HepG2 (cell line): ENCODE measurements at regions not wholly inside any gene's neighbourhood (a gene's known extent, or its start where the extent isn't known, plus 50 kb on each side); places are given as distances from the start of the nearest gene placed in this dataset.

Experiments
- AKAP8 ChIP-seq: sonication (generic); formaldehyde crosslinking; IDR thresholded peaks from 2 replicates; pipeline ENCODE4 v1.5.1; 2020; ENCODE audit warnings: mild to moderate bottlenecking, missing genetic modification reagents
- HMGA1 ChIP-seq: sonication (generic); formaldehyde crosslinking; conservative IDR thresholded peaks from 2 replicates; pipeline ENCODE4 v1.4.0; 2020; ENCODE audit warnings: missing genetic modification reagents
- HMGXB3 ChIP-seq: sonication (generic); formaldehyde crosslinking; IDR thresholded peaks from 2 replicates; pipeline ENCODE4 v1.4.0; 2020; ENCODE audit warnings: missing genetic modification reagents, borderline replicate concordance
- MAFF ChIP-seq: IDR thresholded peaks from 2 replicates; pipeline ENCODE4 v1.6.1; 2011; ENCODE audit warnings: low read depth, low read length, improper control_type of control experiment
- NFATC3 ChIP-seq: sonication (generic); formaldehyde crosslinking; IDR thresholded peaks from 2 replicates; pipeline ENCODE4 v1.5.1; 2020; ENCODE audit warnings: mild to moderate bottlenecking, missing genetic modification reagents
- NFE2L2 ChIP-seq: fragments of 150-350 bp; IDR thresholded peaks from 2 replicates; pipeline ENCODE4 v1.6.1; 2014; ENCODE audit warnings: low read length
- NR1H2 ChIP-seq: sonication (generic); formaldehyde crosslinking; IDR thresholded peaks from 2 replicates; pipeline ENCODE4 v1.8.1; 2022; ENCODE audit warnings: low read depth, missing genetic modification reagents, borderline replicate concordance
- SMAD3 ChIP-seq: sonication (generic); formaldehyde crosslinking; IDR thresholded peaks from 2 replicates; pipeline ENCODE4 v1.4.0; 2020; ENCODE audit warnings: missing genetic modification reagents
- SMYD3 ChIP-seq: sonication (generic); formaldehyde crosslinking; IDR thresholded peaks from 2 replicates; pipeline ENCODE4 v1.8.1; 2023; ENCODE audit warnings: mild to moderate bottlenecking, missing genetic modification reagents
- STAT5B ChIP-seq: sonication (generic); formaldehyde crosslinking; IDR thresholded peaks from 2 replicates; pipeline ENCODE4 v1.4.0; 2020; ENCODE audit warnings: missing genetic modification reagents
- TRIM24 ChIP-seq: sonication (generic); formaldehyde crosslinking; IDR thresholded peaks from 2 replicates; pipeline ENCODE4 v1.8.0; 2022; ENCODE audit warnings: mild to moderate bottlenecking, missing genetic modification reagents
- TSC22D2 ChIP-seq: sonication (generic); formaldehyde crosslinking; IDR thresholded peaks from 2 replicates; pipeline ENCODE4 v1.5.1; 2020; ENCODE audit warnings: missing genetic modification reagents, mild to moderate bottlenecking, borderline replicate concordance
- ZFP41 ChIP-seq: sonication (generic); formaldehyde crosslinking; IDR thresholded peaks from 2 replicates; pipeline ENCODE4 v1.4.0; 2020; ENCODE audit warnings: mild to moderate bottlenecking, missing genetic modification reagents, borderline replicate concordance
- ZNF530 ChIP-seq: sonication (generic); formaldehyde crosslinking; IDR thresholded peaks from 2 replicates; pipeline ENCODE4 v1.5.0; 2020; ENCODE audit warnings: low read depth, mild to moderate bottlenecking, missing genetic modification reagents
- ZNF552 ChIP-seq: sonication (generic); formaldehyde crosslinking; IDR thresholded peaks from 2 replicates; pipeline ENCODE4 v1.9.0; 2022; ENCODE audit warnings: missing genetic modification reagents, mild to moderate bottlenecking, borderline replicate concordance
- ZNF619 ChIP-seq: sonication (generic); formaldehyde crosslinking; IDR thresholded peaks from 2 replicates; pipeline ENCODE4 v1.4.0; 2020; ENCODE audit warnings: mild to moderate bottlenecking, missing genetic modification reagents
- ZSCAN25 ChIP-seq: sonication (generic); formaldehyde crosslinking; IDR thresholded peaks from 2 replicates; pipeline ENCODE4 v1.8.0; 2022; ENCODE audit warnings: mild to moderate bottlenecking, missing genetic modification reagents
- TF ChIP-seq, protein P1 (sequence below): sonication (generic); formaldehyde crosslinking; IDR thresholded peaks from 2 replicates; pipeline ENCODE4 v1.4.0; 2020; ENCODE audit warnings: mild to moderate bottlenecking, missing genetic modification reagents
- TF ChIP-seq, protein P2 (sequence below): sonication (generic); formaldehyde crosslinking; IDR thresholded peaks from 2 replicates; pipeline ENCODE4 v1.9.0; 2021; ENCODE audit warnings: missing genetic modification reagents, borderline replicate concordance
- TF ChIP-seq, protein P3 (sequence below): sonication (generic); formaldehyde crosslinking; IDR thresholded peaks from 2 replicates; pipeline ENCODE4 v1.4.0; 2020; ENCODE audit warnings: missing genetic modification reagents
- TF ChIP-seq, protein P4 (sequence below): sonication (generic); formaldehyde crosslinking; IDR thresholded peaks from 2 replicates; pipeline ENCODE4 v1.8.0; 2023; ENCODE audit warnings: mild to moderate bottlenecking, missing genetic modification reagents

DNA sequence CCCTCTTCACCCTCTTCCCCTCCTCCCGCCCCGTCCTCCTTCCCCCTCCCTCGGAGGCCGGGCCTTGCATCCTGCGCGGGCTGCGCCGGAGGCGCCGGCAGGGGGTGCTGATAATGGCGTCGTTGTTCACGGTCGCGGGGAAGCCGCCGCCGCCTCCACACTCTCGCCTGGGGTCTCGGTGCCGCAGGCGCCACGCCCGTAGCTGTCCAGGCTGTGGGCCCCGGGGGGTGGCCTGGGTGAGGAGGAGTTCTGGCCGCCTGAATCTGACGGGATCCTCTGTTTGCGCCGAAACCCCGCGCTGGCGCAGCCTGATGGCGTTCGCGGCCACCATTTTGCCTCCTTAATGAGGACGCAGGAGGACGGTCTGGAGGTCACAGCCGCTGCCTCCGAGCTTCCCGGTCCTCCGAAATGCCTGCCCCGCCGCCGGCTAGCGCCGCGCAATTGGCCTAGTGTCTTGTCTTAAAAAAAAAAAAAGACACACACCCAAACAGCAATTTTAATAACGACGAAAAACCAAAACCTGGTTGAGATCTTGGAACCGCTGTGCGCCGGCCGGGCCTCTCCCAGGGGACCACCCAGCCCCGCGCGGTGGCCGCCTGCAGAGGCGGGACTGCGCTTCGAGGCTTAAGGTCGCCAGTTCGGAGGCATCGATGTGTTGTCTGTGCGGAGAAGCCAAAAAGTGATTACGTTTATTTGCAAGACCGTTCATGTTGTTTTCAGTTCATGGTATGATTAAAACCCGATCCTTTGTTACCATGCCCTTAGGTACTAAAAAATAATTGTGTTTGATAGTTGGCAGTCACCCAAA, 106.6 kb upstream of the HNRNPU start (continued):
- TF ChIP-seq HMGXB3 (no peak), MAFF (no peak), NFATC3 (CRISPR knock-in tag) (no peak), ZFP41 (CRISPR knock-in tag) (no peak), TSC22D2 (CRISPR knock-in tag) (peak; percentile 85; the same call in 1 of the 2 replicates), NFE2L2 (no peak; the same call in 1 of the 2 replicates), STAT5B (peak; percentile 67; the same call in 1 of the 2 replicates), ZNF619 (CRISPR knock-in tag) (no peak), ZNF530 (CRISPR knock-in tag) (no peak), SMYD3 (CRISPR knock-in tag) (no peak), ZSCAN25 (CRISPR knock-in tag) (no peak; the same call in none of the 2 replicates), TRIM24 (CRISPR knock-in tag) (no peak), HMGA1 (no peak), ZNF552 (CRISPR knock-in tag) (peak; percentile 41; the same call in 1 of the 2 replicates), AKAP8 (CRISPR knock-in tag) (no peak), SMAD3 (peak; percentile 56; the same call in 1 of the 2 replicates), NR1H2 (CRISPR knock-in tag) (no peak)
- TF ChIP-seq, protein P1, sequence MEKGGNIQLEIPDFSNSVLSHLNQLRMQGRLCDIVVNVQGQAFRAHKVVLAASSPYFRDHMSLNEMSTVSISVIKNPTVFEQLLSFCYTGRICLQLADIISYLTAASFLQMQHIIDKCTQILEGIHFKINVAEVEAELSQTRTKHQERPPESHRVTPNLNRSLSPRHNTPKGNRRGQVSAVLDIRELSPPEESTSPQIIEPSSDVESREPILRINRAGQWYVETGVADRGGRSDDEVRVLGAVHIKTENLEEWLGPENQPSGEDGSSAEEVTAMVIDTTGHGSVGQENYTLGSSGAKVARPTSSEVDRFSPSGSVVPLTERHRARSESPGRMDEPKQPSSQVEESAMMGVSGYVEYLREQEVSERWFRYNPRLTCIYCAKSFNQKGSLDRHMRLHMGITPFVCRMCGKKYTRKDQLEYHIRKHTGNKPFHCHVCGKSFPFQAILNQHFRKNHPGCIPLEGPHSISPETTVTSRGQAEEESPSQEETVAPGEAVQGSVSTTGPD, result no peak
- TF ChIP-seq, protein P2, sequence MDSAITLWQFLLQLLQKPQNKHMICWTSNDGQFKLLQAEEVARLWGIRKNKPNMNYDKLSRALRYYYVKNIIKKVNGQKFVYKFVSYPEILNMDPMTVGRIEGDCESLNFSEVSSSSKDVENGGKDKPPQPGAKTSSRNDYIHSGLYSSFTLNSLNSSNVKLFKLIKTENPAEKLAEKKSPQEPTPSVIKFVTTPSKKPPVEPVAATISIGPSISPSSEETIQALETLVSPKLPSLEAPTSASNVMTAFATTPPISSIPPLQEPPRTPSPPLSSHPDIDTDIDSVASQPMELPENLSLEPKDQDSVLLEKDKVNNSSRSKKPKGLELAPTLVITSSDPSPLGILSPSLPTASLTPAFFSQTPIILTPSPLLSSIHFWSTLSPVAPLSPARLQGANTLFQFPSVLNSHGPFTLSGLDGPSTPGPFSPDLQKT, result no peak
- TF ChIP-seq, protein P3, sequence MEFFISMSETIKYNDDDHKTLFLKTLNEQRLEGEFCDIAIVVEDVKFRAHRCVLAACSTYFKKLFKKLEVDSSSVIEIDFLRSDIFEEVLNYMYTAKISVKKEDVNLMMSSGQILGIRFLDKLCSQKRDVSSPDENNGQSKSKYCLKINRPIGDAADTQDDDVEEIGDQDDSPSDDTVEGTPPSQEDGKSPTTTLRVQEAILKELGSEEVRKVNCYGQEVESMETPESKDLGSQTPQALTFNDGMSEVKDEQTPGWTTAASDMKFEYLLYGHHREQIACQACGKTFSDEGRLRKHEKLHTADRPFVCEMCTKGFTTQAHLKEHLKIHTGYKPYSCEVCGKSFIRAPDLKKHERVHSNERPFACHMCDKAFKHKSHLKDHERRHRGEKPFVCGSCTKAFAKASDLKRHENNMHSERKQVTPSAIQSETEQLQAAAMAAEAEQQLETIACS (CRISPR knock-in tag), result peak; percentile 42
- TF ChIP-seq, protein P4, sequence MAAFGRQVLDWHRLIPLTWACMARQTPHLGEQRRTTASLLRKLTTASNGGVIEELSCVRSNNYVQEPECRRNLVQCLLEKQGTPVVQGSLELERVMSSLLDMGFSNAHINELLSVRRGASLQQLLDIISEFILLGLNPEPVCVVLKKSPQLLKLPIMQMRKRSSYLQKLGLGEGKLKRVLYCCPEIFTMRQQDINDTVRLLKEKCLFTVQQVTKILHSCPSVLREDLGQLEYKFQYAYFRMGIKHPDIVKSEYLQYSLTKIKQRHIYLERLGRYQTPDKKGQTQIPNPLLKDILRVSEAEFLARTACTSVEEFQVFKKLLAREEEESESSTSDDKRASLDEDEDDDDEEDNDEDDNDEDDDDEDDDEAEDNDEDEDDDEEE (CRISPR knock-in tag), result 0 out of 2 replicates have a peak, but pooled peaks have one; percentile 51
